ENCODE measurements at regions not wholly inside any gene's neighbourhood (a gene's known extent, or its start where the extent isn't known, plus 50 kb on each side); places are given as distances from the start of the nearest gene placed in this dataset.

DNA sequence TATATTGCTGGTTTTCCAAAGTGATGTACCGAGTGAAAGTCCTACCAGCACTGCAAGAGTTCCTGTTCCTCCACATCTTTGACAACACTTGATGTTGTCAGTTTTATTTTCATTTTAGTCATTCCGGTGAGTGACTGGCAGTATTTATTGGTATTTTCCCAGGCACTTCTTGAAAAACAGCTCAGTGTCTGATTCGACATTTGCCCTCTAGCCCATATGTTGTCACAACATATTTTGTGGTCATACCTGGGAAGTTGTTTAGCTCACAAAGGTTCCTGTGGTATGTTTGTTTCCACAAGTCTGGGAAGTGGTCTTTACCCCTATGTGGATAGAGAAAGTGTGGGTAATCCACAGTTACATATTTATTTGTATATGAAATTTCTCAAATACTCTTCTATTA, 463.6 kb downstream of the HAPSTR1 start:
- TF ChIP-seq EGR1 (IDR thresholded peaks at IDR 0.05; ENCODE audit: low read depth in 2 of 2) (no peak), TAF1 (conservative IDR thresholded peaks at IDR 0.05) (no peak), GABPA (IDR thresholded peaks at IDR 0.05 in 1 of 2, conservative IDR thresholded peaks at IDR 0.05 in 1 of 2) (no peak), SP1 (IDR thresholded peaks at IDR 0.05) (no peak), ATF3 (IDR thresholded peaks at IDR 0.05) (no peak), FOXA2 (IDR thresholded peaks at IDR 0.05) (no peak), YY1 (IDR thresholded peaks at IDR 0.05) (no peak), RAD21 (IDR thresholded peaks at IDR 0.05) (no peak), REST (IDR thresholded peaks at IDR 0.05) (no peak)
- TF ChIP-seq, protein P1, sequence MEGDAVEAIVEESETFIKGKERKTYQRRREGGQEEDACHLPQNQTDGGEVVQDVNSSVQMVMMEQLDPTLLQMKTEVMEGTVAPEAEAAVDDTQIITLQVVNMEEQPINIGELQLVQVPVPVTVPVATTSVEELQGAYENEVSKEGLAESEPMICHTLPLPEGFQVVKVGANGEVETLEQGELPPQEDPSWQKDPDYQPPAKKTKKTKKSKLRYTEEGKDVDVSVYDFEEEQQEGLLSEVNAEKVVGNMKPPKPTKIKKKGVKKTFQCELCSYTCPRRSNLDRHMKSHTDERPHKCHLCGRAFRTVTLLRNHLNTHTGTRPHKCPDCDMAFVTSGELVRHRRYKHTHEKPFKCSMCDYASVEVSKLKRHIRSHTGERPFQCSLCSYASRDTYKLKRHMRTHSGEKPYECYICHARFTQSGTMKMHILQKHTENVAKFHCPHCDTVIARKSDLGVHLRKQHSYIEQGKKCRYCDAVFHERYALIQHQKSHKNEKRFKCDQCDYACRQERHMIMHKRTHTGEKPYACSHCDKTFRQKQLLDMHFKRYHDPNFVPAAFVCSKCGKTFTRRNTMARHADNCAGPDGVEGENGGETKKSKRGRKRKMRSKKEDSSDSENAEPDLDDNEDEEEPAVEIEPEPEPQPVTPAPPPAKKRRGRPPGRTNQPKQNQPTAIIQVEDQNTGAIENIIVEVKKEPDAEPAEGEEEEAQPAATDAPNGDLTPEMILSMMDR (IDR thresholded peaks at IDR 0.05; ENCODE audit: low read depth, low read length, missing input control) = no peak
- TF ChIP-seq, protein P2, sequence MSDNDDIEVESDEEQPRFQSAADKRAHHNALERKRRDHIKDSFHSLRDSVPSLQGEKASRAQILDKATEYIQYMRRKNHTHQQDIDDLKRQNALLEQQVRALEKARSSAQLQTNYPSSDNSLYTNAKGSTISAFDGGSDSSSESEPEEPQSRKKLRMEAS (IDR thresholded peaks at IDR 0.05) = no peak
- TF ChIP-seq, protein P3, sequence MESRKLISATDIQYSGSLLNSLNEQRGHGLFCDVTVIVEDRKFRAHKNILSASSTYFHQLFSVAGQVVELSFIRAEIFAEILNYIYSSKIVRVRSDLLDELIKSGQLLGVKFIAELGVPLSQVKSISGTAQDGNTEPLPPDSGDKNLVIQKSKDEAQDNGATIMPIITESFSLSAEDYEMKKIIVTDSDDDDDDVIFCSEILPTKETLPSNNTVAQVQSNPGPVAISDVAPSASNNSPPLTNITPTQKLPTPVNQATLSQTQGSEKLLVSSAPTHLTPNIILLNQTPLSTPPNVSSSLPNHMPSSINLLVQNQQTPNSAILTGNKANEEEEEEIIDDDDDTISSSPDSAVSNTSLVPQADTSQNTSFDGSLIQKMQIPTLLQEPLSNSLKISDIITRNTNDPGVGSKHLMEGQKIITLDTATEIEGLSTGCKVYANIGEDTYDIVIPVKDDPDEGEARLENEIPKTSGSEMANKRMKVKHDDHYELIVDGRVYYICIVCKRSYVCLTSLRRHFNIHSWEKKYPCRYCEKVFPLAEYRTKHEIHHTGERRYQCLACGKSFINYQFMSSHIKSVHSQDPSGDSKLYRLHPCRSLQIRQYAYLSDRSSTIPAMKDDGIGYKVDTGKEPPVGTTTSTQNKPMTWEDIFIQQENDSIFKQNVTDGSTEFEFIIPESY (IDR thresholded peaks at IDR 0.05) = no peak

All from liver (tissue), 3 donors.